ENCODE measurements at regions not wholly inside any gene's neighbourhood (a gene's known extent, or its start where the extent isn't known, plus 50 kb on each side); places are given as distances from the start of the nearest gene placed in this dataset.

- no peak for TF ChIP-seq EGR1 (IDR thresholded peaks at IDR 0.05)
- no peak for TF ChIP-seq EP300 (IDR thresholded peaks at IDR 0.05; ENCODE audit: borderline replicate concordance)
- no peak for TF ChIP-seq USF1 (IDR thresholded peaks at IDR 0.05)
- no peak for TF ChIP-seq TAF1 (IDR thresholded peaks at IDR 0.05; ENCODE audit: low read depth)
- TF ChIP-seq CREB1 (IDR thresholded peaks at IDR 0.05; ENCODE audit: low read depth) = no peak
- TF ChIP-seq REST (IDR thresholded peaks at IDR 0.05; ENCODE audit: low read depth) = no peak
- TF ChIP-seq CEBPB (IDR thresholded peaks at IDR 0.05) = no peak
- TF ChIP-seq TEAD4 (IDR thresholded peaks at IDR 0.05) = no peak
- no peak for TF ChIP-seq NFIC (IDR thresholded peaks at IDR 0.05)
- TF ChIP-seq YY1 (IDR thresholded peaks at IDR 0.05; ENCODE audit: low read depth) = no peak
- TF ChIP-seq RAD21 (IDR thresholded peaks at IDR 0.05; ENCODE audit: low read depth) = no peak
- no peak for TF ChIP-seq MAX (IDR thresholded peaks at IDR 0.05)
- no peak for TF ChIP-seq FOXM1 (IDR thresholded peaks at IDR 0.05; ENCODE audit: borderline replicate concordance, low read depth)
Observed at GRCh38 chr1:162929177-162929576, 68.2 kb upstream of the CCDC190 start.
